Sigmoid colon (tissue), 6 donors: ENCODE measurements at regions not wholly inside any gene's neighbourhood (a gene's known extent, or its start where the extent isn't known, plus 50 kb on each side); places are given as distances from the start of the nearest gene placed in this dataset.

Experiments used
- DNase-seq: peaks from one replicate; pipeline ENCODE4 v3.0.0-alpha.2; 2019
- H3K27ac ChIP-seq, 4 donors: fragments of 200-600 bp; sonication (generic); one replicate each; pipeline ENCODE4 v1.5.1; 2016 to 2019; ENCODE audit warnings: mild to moderate bottlenecking in 1 of 4
- H3K27me3 ChIP-seq, 3 donors: fragments of 200-600 bp; sonication (generic); one replicate each; pipeline ENCODE4 v1.5.1; 2019; ENCODE audit warnings: mild to moderate bottlenecking in 1 of 3
- H3K36me3 ChIP-seq, 4 donors: fragments of 200-600 bp; sonication (generic); one replicate each; pipeline ENCODE4 v1.5.1; 2016 to 2019
- H3K4me1 ChIP-seq, 4 donors: fragments of 200-600 bp; sonication (generic); one replicate each; pipeline ENCODE4 v1.5.1; 2017 to 2019
- H3K4me3 ChIP-seq, 4 donors: fragments of 200-600 bp; sonication (generic); one replicate each; pipeline ENCODE4 v1.5.1; 2017 to 2019; ENCODE audit warnings: mild to moderate bottlenecking in 2 of 4, moderate library complexity in 1 of 4
- H3K9me3 ChIP-seq, 4 donors: fragments of 200-600 bp in 3 of 4; sonication (generic) in 3 of 4; one replicate each; pipeline versions ENCODE4 v1.5.1 to v1.6.1; 2013 to 2019
- CTCF ChIP-seq, 4 experiments: fragments of 450-650 bp in 3 of 4; fragments of 200-600 bp in 1 of 4; IDR thresholded peaks; one replicate each; pipeline ENCODE4 v1.5.1; 2016 to 2019; ENCODE audit warnings: antibody characterized with exemption in 4 of 4, mild to moderate bottlenecking in 3 of 4, moderate library complexity in 2 of 4
- EP300 ChIP-seq, 4 donors: sonication (generic); formaldehyde crosslinking; IDR thresholded peaks; one replicate each; pipeline ENCODE4 v1.6.1; 2017; ENCODE audit warnings: antibody characterized with exemption in 4 of 4
- POLR2A ChIP-seq, 2 donors: fragments of 450-650 bp; IDR thresholded peaks; one replicate each; pipeline ENCODE4 v1.6.1; 2016; ENCODE audit warnings: antibody characterized with exemption in 2 of 2, mild to moderate bottlenecking in 2 of 2, moderate library complexity in 2 of 2
- POLR2AphosphoS5 ChIP-seq, 4 donors: sonication (generic); formaldehyde crosslinking; IDR thresholded peaks; one replicate each; pipeline ENCODE4 v1.6.1; 2017; ENCODE audit warnings: antibody characterized with exemption in 4 of 4
- WGBS, 2 donors: extraction: QIAGEN DNeasy Blood & Tissue Kit; methylation state at CpG; one replicate each; pipeline ENCODE4 v1.1.7; 2013; 5-methylcytosine and 5-hydroxymethylcytosine counted together
- intact Hi-C: fragments of 100-400 bp; cut with DNase I; formaldehyde crosslinking; loops from one replicate; pipeline ENCODE4 v1.15.1; 2023
- donor health status: healthy with polysubstance abuse.
- donor health status: healthy.

- peak; percentile 76 for DNase-seq
- H3K4me3 ChIP-seq, result no peak overlapping the region
- peak overlapping the region; percentile 41 to 71 (median 62) for H3K27ac ChIP-seq
- H3K4me1 ChIP-seq, result peaks cover 0 to 33% (median 23%) of the 10 kb centered on the region in 4 donors
- H3K9me3 ChIP-seq, result no peaks in the 10 kb centered on the region
- WGBS, 2 donors, result 44 to 70% methylated on average over 10 of the region's 10 CpGs
- TF ChIP-seq CTCF (IDR thresholded peaks at IDR 0.05) (no peak), POLR2AphosphoS5 (IDR thresholded peaks at IDR 0.05) (peak; percentile 50 to 88 (median 79)), EP300 (IDR thresholded peaks at IDR 0.05) (peak in 3 of 4 donors; percentile 58 to 70 (median 64)), POLR2A (IDR thresholded peaks at IDR 0.05) (no peak)
- intact Hi-C loops, result no loop called here
- H3K36me3 ChIP-seq, result no peaks in the 10 kb centered on the region
- no peaks in the 10 kb centered on the region for H3K27me3 ChIP-seq
Measured at GRCh38 chr10:43816351-43817321, 168.0 kb upstream of the ZNF32 start.

- TF ChIP-seq POLR2AphosphoS5 (IDR thresholded peaks at IDR 0.05), result no peak
- TF ChIP-seq CTCF (IDR thresholded peaks at IDR 0.05), result no peak
- no peak for TF ChIP-seq EP300 (IDR thresholded peaks at IDR 0.05)
- TF ChIP-seq POLR2A (IDR thresholded peaks at IDR 0.05), result no peak
- no peaks in the 10 kb centered on the region for H3K27me3 ChIP-seq
- intact Hi-C loops, result no loop called here
- no peaks in the 10 kb centered on the region for H3K36me3 ChIP-seq
- no peaks in the 10 kb centered on the region for H3K9me3 ChIP-seq
- 91 to 96% methylated on average over 2 of the region's 2 CpGs for WGBS, 2 donors
- H3K4me3 ChIP-seq, result no peak overlapping the region
- peaks cover 0 to 25% (median 20%) of the 10 kb centered on the region in 4 donors for H3K4me1 ChIP-seq
- H3K27ac ChIP-seq, result peak overlapping the region in 2 of 4 donors; percentile 70 to 71
- DNase-seq, result no peak
Measured at GRCh38 chr10:43815181-43815885, 166.7 kb upstream of the ZNF32 start.

GRCh38 chr10:43814663-43815062 lies 166.0 kb upstream of the ZNF32 start:
- H3K9me3 ChIP-seq, result no peaks in the 10 kb centered on the region
- intact Hi-C loops, result no loop called here
- DNase-seq, result no peak
- 93 to 95% methylated on average over 1 of the region's 1 CpG for WGBS, 2 donors
- peaks cover 0 to 27% (median 20%) of the 10 kb centered on the region in 4 donors for H3K4me1 ChIP-seq
- TF ChIP-seq POLR2A (IDR thresholded peaks at IDR 0.05), result no peak
- TF ChIP-seq POLR2AphosphoS5 (IDR thresholded peaks at IDR 0.05), result no peak
- no peak for TF ChIP-seq CTCF (IDR thresholded peaks at IDR 0.05)
- TF ChIP-seq EP300 (IDR thresholded peaks at IDR 0.05), result no peak
- H3K27ac ChIP-seq, result no peak overlapping the region
- H3K27me3 ChIP-seq, result no peaks in the 10 kb centered on the region
- no peak overlapping the region for H3K4me3 ChIP-seq
- no peaks in the 10 kb centered on the region for H3K36me3 ChIP-seq

GRCh38 chr10:43811871-43812270 lies 163.2 kb upstream of the ZNF32 start:
- intact Hi-C loops, result no loop called here

More at GRCh38 chr10:43811871-43812270, 163.2 kb upstream of the ZNF32 start:
- TF ChIP-seq POLR2A (IDR thresholded peaks at IDR 0.05) (no peak), CTCF (IDR thresholded peaks at IDR 0.05) (no peak), POLR2AphosphoS5 (IDR thresholded peaks at IDR 0.05) (no peak), EP300 (IDR thresholded peaks at IDR 0.05) (no peak)
- Histone ChIP-seq H3K9me3 (no peaks in the 10 kb centered on the region), H3K4me3 (no peak overlapping the region), H3K27ac (no peak overlapping the region), H3K4me1 (peaks cover 0 to 27% (median 22%) of the 10 kb centered on the region in 4 donors), H3K36me3 (no peaks in the 10 kb centered on the region), H3K27me3 (no peaks in the 10 kb centered on the region)
- no peak for DNase-seq
- WGBS, 2 donors, result 71 to 92% methylated on average over 3 of the region's 3 CpGs
